ENCODE measurements at regions not wholly inside any gene's neighbourhood (a gene's known extent, or its start where the extent isn't known, plus 50 kb on each side); places are given as distances from the start of the nearest gene placed in this dataset.

DNA sequence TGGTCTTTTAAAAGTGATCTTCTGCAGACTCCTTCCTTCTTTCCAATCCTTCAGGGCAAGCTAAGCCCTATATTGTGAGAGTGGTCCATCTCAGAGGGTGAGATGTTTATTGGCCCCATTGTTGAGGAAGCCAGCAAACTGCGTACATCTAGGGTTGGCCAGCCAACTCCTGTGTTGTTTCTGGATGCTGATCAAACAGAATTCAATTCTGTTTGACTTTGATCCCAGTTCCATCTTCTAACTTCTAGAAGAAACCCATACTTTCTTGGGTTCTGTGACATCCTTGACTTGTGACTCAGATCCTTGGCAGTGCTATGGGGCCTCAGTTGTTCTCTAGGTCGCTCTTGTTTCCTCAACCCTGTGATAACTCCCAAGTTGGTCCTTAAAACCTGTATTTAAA, 116.2 kb downstream of the LSMEM1 start:
- Histone ChIP-seq H3K4me1 (ENCODE audit: control insufficient read depth, insufficient read depth, low read length) (no peaks in the 10 kb centered on the region), H3K27me3 (ENCODE audit: control insufficient read depth, insufficient read depth) (no peaks in the 10 kb centered on the region), H3K9me3 (ENCODE audit: control insufficient read depth, low read length) (no peaks in the 10 kb centered on the region), H3K4me3 (ENCODE audit: low read length) (no peak overlapping the region), H3K27ac (ENCODE audit: low read length) (no peak overlapping the region)
- 66% methylated on average over 2 of the region's 2 CpGs for WGBS
- DNase-seq = no peak
- intact Hi-C loops (cut with DNase I) = no loop called here
- no peak for ATAC-seq

DNA sequence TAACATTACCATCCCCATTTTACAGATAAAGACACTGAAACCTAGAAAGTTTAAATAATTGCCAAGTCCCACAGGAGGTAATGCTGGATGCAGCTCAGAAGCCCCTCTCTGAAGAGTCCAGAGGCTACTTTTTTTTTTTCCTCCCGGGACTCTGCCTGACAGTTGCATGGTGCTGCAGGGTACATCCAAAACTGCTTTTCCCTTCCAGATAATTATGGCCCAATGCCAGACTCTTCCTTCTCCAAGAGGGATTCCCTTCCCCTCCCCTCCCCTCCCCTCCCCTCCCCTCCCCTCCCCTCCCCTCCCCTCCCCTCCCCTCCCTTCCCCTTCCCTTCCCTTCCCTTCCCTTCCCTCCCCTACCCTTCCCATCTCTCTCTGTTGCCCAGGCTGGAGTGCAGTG, 122.9 kb downstream of the LSMEM1 start:
- no peak overlapping the region for H3K4me3 ChIP-seq (ENCODE audit: low read length)
- WGBS = 54% methylated on average over 1 of the region's 1 CpG
- no peak overlapping the region for H3K27ac ChIP-seq (ENCODE audit: low read length)
- no peak for ATAC-seq
- no peaks in the 10 kb centered on the region for H3K27me3 ChIP-seq (ENCODE audit: control insufficient read depth, insufficient read depth)
- intact Hi-C loops (cut with DNase I) = no loop called here
- no peaks in the 10 kb centered on the region for H3K9me3 ChIP-seq (ENCODE audit: control insufficient read depth, low read length)
- DNase-seq = no peak
- H3K4me1 ChIP-seq (ENCODE audit: control insufficient read depth, insufficient read depth, low read length) = no peaks in the 10 kb centered on the region

DNA sequence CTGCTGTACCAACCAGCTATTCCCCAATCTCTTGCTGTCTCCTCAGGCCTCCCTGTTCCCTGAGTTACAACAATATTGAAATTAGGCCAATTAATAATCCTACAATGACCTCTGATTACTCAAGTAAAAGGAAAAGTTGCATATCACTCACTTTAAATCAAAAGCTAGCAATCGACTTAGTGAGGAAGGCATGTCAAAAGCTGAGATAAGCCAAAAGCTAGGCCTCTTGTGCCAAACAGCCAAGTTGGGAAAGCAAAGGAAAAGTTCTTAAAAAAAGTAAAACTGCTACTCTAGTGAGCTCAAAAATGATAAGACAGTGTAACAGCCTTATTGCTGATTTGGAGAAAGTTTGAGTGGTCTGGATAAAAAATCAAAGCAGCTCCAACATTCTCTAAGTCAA, 129.8 kb downstream of the LSMEM1 start:
- WGBS = 22% methylated on average over 1 of the region's 1 CpG
- Histone ChIP-seq H3K9me3 (ENCODE audit: control insufficient read depth, low read length) (no peaks in the 10 kb centered on the region), H3K27ac (ENCODE audit: low read length) (no peak overlapping the region), H3K4me3 (ENCODE audit: low read length) (no peak overlapping the region), H3K4me1 (ENCODE audit: control insufficient read depth, insufficient read depth, low read length) (no peaks in the 10 kb centered on the region), H3K27me3 (ENCODE audit: control insufficient read depth, insufficient read depth) (no peaks in the 10 kb centered on the region)
- intact Hi-C loops (cut with DNase I) = no loop called here
- DNase-seq = no peak
- no peak for ATAC-seq

DNA sequence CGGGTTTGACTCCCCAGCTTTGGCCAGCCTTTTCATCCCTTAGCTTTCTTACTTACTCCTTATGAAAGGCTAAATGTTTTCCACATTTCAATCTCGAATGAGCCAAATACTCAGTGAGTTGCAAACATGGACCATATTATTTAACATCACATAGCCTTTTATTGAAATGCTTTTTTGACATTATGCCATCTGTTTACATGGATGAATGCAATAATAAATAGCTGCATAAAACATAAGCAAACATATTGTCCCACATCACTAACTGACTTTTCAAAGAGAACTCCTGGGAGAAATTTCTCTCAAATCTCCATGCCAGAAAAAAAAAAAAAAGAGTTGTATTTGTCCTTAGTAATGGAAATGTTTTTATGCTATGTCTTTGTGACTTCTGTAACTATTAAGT, 134.9 kb downstream of the LSMEM1 start:
- no peak overlapping the region for H3K4me3 ChIP-seq (ENCODE audit: low read length)
- H3K4me1 ChIP-seq (ENCODE audit: control insufficient read depth, insufficient read depth, low read length) = no peaks in the 10 kb centered on the region
- intact Hi-C loops (cut with DNase I) = no loop called here
- no peak for DNase-seq
- no peak overlapping the region for H3K27ac ChIP-seq (ENCODE audit: low read length)
- no peaks in the 10 kb centered on the region for H3K27me3 ChIP-seq (ENCODE audit: control insufficient read depth, insufficient read depth)
- WGBS = 79% methylated on average over 2 of the region's 2 CpGs
- no peak for ATAC-seq
- no peaks in the 10 kb centered on the region for H3K9me3 ChIP-seq (ENCODE audit: control insufficient read depth, low read length)

DNA sequence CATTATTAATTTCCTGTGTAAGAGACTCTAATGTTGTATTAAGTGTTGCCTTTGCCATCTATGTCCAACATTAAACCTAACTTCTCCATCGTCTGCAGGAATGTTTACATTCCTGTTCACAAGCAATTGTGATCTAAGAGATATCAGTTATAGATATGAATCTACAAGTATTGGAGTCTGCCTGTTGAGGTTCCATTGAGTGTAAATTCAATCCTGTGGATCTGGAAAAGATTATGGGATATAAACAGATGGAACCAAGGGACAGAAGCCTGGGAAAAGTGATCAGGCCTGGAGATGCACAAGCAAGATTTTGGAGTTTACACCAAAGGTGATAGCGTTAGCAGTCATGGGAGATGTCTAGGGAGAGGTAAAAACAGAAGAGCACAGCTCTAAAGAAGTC, 135.5 kb downstream of the LSMEM1 start:
- H3K27ac ChIP-seq (ENCODE audit: low read length) = no peak overlapping the region
- H3K4me3 ChIP-seq (ENCODE audit: low read length) = no peak overlapping the region
- no peaks in the 10 kb centered on the region for H3K4me1 ChIP-seq (ENCODE audit: control insufficient read depth, insufficient read depth, low read length)
- intact Hi-C loops (cut with DNase I) = no loop called here
- ATAC-seq (no peak), DNase-seq (no peak)
- 70% methylated on average over 2 of the region's 2 CpGs for WGBS
- no peaks in the 10 kb centered on the region for H3K27me3 ChIP-seq (ENCODE audit: control insufficient read depth, insufficient read depth)
- no peaks in the 10 kb centered on the region for H3K9me3 ChIP-seq (ENCODE audit: control insufficient read depth, low read length)

DNA sequence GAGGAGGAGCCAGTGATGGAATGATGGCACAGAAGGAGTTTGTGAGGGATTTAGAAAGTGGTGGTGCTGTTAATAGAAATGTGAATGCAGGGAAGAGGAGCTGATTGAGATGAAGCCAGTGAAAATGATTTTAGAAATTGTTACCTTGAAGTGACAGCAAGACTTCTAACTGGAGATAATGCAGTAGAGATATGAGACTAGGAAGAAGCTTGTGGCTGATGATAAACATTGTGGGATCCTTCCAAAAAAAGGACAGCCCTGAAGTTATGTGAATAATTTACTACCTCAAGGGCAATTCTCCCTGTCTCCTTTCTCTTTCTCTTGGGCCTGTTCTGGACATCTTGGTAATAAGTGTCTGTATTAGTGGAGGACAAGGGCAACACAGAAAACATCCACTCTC, 138.6 kb downstream of the LSMEM1 start:
- Histone ChIP-seq H3K9me3 (ENCODE audit: control insufficient read depth, low read length) (no peaks in the 10 kb centered on the region), H3K27me3 (ENCODE audit: control insufficient read depth, insufficient read depth) (no peaks in the 10 kb centered on the region), H3K4me1 (ENCODE audit: control insufficient read depth, insufficient read depth, low read length) (no peaks in the 10 kb centered on the region), H3K27ac (ENCODE audit: low read length) (no peak overlapping the region), H3K4me3 (ENCODE audit: low read length) (no peak overlapping the region)
- DNase-seq (no peak), ATAC-seq (no peak)
- intact Hi-C loops (cut with DNase I) = no loop called here

DNA sequence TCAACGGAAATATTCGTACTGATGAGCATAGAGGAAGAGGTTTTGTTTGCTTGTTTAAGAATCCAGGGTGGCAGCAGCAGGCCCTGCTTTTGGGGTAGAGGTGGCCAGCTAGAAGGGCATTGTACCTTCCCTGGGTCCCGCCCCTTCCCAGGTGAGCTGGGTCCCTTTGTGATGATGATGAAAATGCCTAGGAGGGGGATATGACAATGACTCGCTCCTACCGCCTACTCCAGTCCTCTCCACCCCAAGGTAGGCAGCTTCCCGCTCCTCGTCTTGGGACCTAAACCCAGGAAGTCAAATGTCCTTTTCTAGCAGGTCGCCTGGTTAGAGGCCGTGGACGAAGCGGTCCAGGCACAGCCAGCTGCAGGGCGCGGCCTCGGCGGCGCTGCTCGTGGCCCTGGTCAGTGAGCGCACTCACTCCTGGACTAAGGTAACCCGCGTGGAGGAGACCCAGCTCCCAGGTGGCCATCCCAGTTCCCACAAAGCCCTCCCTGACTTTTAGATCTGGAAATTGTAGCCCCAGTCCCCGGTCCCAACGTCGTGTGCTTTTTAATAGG, 141.4 kb downstream of the LSMEM1 start:
- WGBS = 90% methylated on average over 23 of the region's 23 CpGs
- H3K27me3 ChIP-seq (ENCODE audit: control insufficient read depth, insufficient read depth) = no peaks in the 10 kb centered on the region
- no peak overlapping the region for H3K4me3 ChIP-seq (ENCODE audit: low read length)
- intact Hi-C loops (cut with DNase I) = no loop called here
- no peak for ATAC-seq
- H3K27ac ChIP-seq (ENCODE audit: low read length) = no peak overlapping the region
- H3K4me1 ChIP-seq (ENCODE audit: control insufficient read depth, insufficient read depth, low read length) = no peaks in the 10 kb centered on the region
- DNase-seq = peak in 1 of 3 donors; percentile 32
- no peaks in the 10 kb centered on the region for H3K9me3 ChIP-seq (ENCODE audit: control insufficient read depth, low read length)

DNA sequence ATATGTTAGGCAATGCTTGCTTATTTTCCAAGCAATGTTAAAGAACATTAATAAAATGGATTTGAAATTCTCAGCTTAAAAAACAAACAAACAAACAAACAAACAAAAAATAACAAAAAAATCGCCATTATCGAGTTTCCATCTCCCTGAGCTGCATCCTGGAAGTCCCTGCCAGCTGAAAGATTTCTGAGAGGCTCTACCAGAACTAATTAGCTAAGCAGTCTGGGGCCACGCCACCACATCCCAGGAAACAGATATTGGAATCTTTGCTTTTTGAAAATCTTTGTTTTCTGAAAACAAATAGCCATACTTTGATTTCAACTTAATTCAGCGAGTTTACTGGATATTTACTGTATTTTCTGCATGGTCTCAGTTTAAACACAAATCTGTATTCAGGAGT, 143.6 kb downstream of the LSMEM1 start:
- WGBS = 73% methylated on average over 4 of the region's 4 CpGs
- intact Hi-C loops (cut with DNase I) = no loop called here
- Histone ChIP-seq H3K9me3 (ENCODE audit: control insufficient read depth, low read length) (no peaks in the 10 kb centered on the region), H3K27ac (ENCODE audit: low read length) (no peak overlapping the region), H3K4me1 (ENCODE audit: control insufficient read depth, insufficient read depth, low read length) (no peaks in the 10 kb centered on the region), H3K4me3 (ENCODE audit: low read length) (no peak overlapping the region), H3K27me3 (ENCODE audit: control insufficient read depth, insufficient read depth) (no peaks in the 10 kb centered on the region)
- DNase-seq (no peak), ATAC-seq (no peak)

DNA sequence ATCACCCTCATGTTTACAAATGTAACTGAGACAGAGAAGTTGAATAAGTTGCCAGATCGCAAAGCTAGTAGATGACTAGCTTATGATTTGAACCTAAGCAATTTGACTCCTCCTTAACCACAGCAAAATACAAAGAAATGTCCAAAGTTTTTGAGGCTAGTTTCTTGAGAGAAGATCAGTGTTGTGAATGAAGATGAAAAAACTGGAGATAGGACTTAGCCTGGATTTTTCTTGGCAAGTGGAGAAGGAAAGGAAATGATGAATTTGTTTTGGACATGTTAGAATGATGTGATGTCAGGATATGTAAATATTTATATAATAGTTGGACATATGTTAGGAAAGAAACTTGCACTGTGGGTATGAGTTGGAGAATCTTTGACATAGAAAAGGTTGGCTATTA, 149.8 kb downstream of the LSMEM1 start:
- no peak for ATAC-seq
- Histone ChIP-seq H3K27ac (ENCODE audit: low read length) (no peak overlapping the region), H3K4me3 (ENCODE audit: low read length) (no peak overlapping the region)

DNA sequence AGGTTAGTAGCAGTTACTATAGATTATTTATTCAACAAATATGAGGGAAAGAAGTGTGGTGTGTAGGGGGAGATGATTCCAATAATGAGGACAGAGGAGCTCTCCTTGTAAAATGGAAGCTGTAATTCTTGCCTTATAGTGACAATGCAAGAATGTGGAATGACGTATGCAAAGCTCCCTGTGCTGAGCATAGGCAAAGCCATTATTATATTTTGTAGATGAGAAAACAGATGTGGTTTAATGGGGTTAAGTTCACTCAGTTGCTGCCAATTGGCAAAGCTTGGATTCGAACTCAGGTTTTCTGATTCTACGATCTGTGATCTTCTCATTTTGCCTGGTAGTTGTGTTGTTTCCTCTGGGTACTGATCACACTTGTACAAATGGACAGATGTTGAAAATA, 153.3 kb downstream of the LSMEM1 start:
- no peak overlapping the region for H3K4me3 ChIP-seq (ENCODE audit: low read length)
- H3K27me3 ChIP-seq (ENCODE audit: control insufficient read depth, insufficient read depth) = no peaks in the 10 kb centered on the region
- intact Hi-C loops (cut with DNase I) = no loop called here
- H3K27ac ChIP-seq (ENCODE audit: low read length) = no peak overlapping the region
- no peaks in the 10 kb centered on the region for H3K4me1 ChIP-seq (ENCODE audit: control insufficient read depth, insufficient read depth, low read length)
- ATAC-seq (no peak), DNase-seq (no peak)
- H3K9me3 ChIP-seq (ENCODE audit: control insufficient read depth, low read length) = no peaks in the 10 kb centered on the region
- WGBS = 90% methylated on average over 3 of the region's 3 CpGs

More for the DNA sequence above, 149.8 kb downstream of the LSMEM1 start:
- no peaks in the 10 kb centered on the region for H3K4me1 ChIP-seq (ENCODE audit: control insufficient read depth, insufficient read depth, low read length)
- H3K27me3 ChIP-seq (ENCODE audit: control insufficient read depth, insufficient read depth) = no peaks in the 10 kb centered on the region
- intact Hi-C loops (cut with DNase I) = no loop called here
- no peaks in the 10 kb centered on the region for H3K9me3 ChIP-seq (ENCODE audit: control insufficient read depth, low read length)
- no peak for DNase-seq
- 59% methylated on average over 1 of the region's 1 CpG for WGBS

DNA sequence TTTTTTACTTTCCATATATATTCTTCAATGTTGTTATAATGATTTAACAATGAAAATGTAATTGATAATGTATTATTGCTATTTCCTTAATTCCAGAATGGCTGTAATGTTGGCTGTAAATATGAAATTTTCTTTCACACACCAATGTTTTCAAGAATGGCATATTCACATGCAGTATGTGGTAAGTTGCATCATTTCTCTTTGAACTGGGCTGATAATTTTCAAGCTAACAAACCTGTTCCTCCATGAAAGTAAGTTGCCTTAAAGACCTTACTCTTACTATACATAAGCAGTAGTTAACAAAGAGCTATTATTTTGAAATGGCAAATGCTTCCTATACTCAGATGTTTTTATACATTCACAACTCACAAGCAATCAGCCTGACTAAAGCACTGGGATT, 154.5 kb downstream of the TMEM168 start:
- Histone ChIP-seq H3K27me3 (ENCODE audit: control insufficient read depth, insufficient read depth) (no peaks in the 10 kb centered on the region), H3K9me3 (ENCODE audit: control insufficient read depth, low read length) (no peaks in the 10 kb centered on the region), H3K27ac (ENCODE audit: low read length) (no peak overlapping the region), H3K4me3 (ENCODE audit: low read length) (no peak overlapping the region), H3K4me1 (ENCODE audit: control insufficient read depth, insufficient read depth, low read length) (no peaks in the 10 kb centered on the region)
- no peak for ATAC-seq
- no peak for DNase-seq
- intact Hi-C loops (cut with DNase I) = no loop called here

DNA sequence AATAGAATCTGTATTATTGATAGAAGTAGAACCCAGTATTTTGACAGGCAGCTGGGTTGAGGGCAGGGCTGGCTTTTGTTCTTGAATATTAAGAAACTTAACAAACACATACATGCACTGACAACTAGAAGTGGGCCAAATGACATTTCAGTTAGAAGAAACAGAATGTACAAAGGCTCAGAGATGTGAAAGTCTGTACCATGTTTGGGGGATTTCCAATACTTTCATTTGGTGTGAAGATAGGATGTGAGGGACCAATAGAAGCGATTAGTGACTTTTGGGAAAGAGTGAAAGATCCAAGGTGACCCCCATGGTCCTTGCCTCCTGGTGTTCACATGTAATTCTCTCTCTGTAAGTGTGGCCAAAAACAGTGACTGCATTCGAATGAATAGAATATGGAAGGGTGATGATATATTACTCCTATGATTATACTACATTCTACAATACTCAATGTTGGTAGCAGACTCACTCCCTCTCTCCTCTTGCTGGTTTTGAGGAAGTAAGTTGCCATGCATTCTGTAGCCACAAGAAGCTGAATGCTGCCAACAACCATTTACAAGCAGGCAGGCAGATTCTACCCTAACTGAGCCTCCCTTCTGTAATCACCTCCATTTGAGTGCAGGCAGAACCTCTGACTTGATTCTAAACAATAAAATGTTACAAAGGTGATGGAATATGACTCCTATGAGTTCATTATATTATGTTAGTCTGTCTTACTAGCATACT, 151.4 kb downstream of the TMEM168 start:
- H3K9me3 ChIP-seq (ENCODE audit: control insufficient read depth, low read length) = no peaks in the 10 kb centered on the region
- ATAC-seq = no peak
- H3K27me3 ChIP-seq (ENCODE audit: control insufficient read depth, insufficient read depth) = no peaks in the 10 kb centered on the region
- H3K4me1 ChIP-seq (ENCODE audit: control insufficient read depth, insufficient read depth, low read length) = no peaks in the 10 kb centered on the region
- DNase-seq = no peak
- WGBS = 91% methylated on average over 2 of the region's 2 CpGs
- no peak overlapping the region for H3K27ac ChIP-seq (ENCODE audit: low read length)
- no peak overlapping the region for H3K4me3 ChIP-seq (ENCODE audit: low read length)
- intact Hi-C loops (cut with DNase I) = no loop called here

All from right cardiac atrium (tissue), 5 donors.